Stimulated activated CD4-positive, alpha-beta T cell treated with anti-CD3 and anti-CD28 coated beads, Interleukin-4, amount 100 ng/mL, for 4 hours (primary cell): ENCODE measurements at regions not wholly inside any gene's neighbourhood (a gene's known extent, or its start where the extent isn't known, plus 50 kb on each side); places are given as distances from the start of the nearest gene placed in this dataset.
"Not testable (repeated sequence)": the region's sequence is repeated elsewhere in the genome, so short reads cannot be mapped to it uniquely, and the experiment has no call there.

Experiments used
- DNase-seq, 2 experiments: peaks; one replicate each; pipeline ENCODE4 v3.0.0-alpha.2; 2020

- DNase-seq: peak; percentile 5 to 7
Measured at GRCh38 chr1:221263831-221264767, 384.9 kb downstream of the HLX start.

GRCh38 chr1:221264848-221265247 lies 385.6 kb downstream of the HLX start:
- no peak for DNase-seq

GRCh38 chr1:221268295-221268694 lies 389.1 kb downstream of the HLX start:
- DNase-seq: no peak

GRCh38 chr1:221271701-221272100 lies 392.5 kb downstream of the HLX start:
- no peak for DNase-seq

GRCh38 chr1:221272940-221273339 lies 393.7 kb downstream of the HLX start:
- no peak for DNase-seq

- DNase-seq: no peak
Measured at GRCh38 chr1:221274373-221274772, 395.1 kb downstream of the HLX start.

GRCh38 chr1:221276896-221277409 lies 397.7 kb downstream of the HLX start:
- DNase-seq: no peak

- no peak for DNase-seq
Measured at GRCh38 chr1:221279146-221279545, 399.9 kb downstream of the HLX start.

GRCh38 chr1:221283532-221283931 lies 404.3 kb downstream of the HLX start:
- no peak for DNase-seq

- no peak for DNase-seq
Measured at GRCh38 chr1:221284028-221284427, 404.8 kb downstream of the HLX start.

GRCh38 chr1:221284991-221285390 lies 405.7 kb downstream of the HLX start:
- not testable (repeated sequence) for DNase-seq

GRCh38 chr1:221285458-221286210 lies 406.4 kb downstream of the HLX start:
- DNase-seq: not testable (repeated sequence)

- no peak for DNase-seq
Measured at GRCh38 chr1:221286399-221286798, 407.2 kb downstream of the HLX start.

- no peak for DNase-seq
Measured at GRCh38 chr1:221289103-221289502, 409.9 kb downstream of the HLX start.

- no peak for DNase-seq
Measured at GRCh38 chr1:221290669-221291068, 411.4 kb downstream of the HLX start.

GRCh38 chr1:221291113-221291512 lies 411.9 kb downstream of the HLX start:
- no peak for DNase-seq

GRCh38 chr1:221292652-221293051 lies 413.4 kb downstream of the HLX start:
- DNase-seq: no peak

GRCh38 chr1:221294242-221294641 lies 415.0 kb downstream of the HLX start:
- DNase-seq: no peak

GRCh38 chr1:221302357-221302756 lies 423.1 kb downstream of the HLX start:
- no peak for DNase-seq

GRCh38 chr1:221302810-221303209 lies 423.6 kb downstream of the HLX start:
- no peak for DNase-seq

- DNase-seq: no peak
Measured at GRCh38 chr1:221303623-221304022, 424.4 kb downstream of the HLX start.

GRCh38 chr1:221306239-221306638 lies 427.0 kb downstream of the HLX start:
- no peak for DNase-seq
